Endothelial cell of umbilical vein (primary cell): ENCODE measurements at regions not wholly inside any gene's neighbourhood (a gene's known extent, or its start where the extent isn't known, plus 50 kb on each side); places are given as distances from the start of the nearest gene placed in this dataset.

Experiments used
- BruUV-seq: library from RNA; stranded (reverse); fragments of 400-500 nt; replicated peaks from 2 replicates; lab custom pipeline; 2021; lab: Mats Ljungman, UMichigan
- CTCF ChIA-PET: fragments of 300-600, 350-600 bp; sonication (Branson Sonifier 250); formaldehyde crosslinking; loops from one replicate; lab custom pipeline; 2021; ENCODE audit warnings: antibody characterized with exemption, inconsistent platforms; lab: Charles Lee
- POLR2A ChIA-PET: fragments of 300-600, 350-600 bp; sonication (Branson Sonifier 250); formaldehyde crosslinking; loops from one replicate; lab custom pipeline; 2021; ENCODE audit warnings: antibody characterized with exemption, inconsistent platforms; lab: Charles Lee
- DNase-seq: peaks from one replicate; pipeline ENCODE4 v3.0.0-alpha.2; 2011; ENCODE audit warnings: low read depth, low spot score
- FAIRE-seq: peaks from 2 replicates; lab custom pipeline; 2011; peaks lifted over from hg19 to GRCh38; lab: Jason Lieb, UNC
- H2AFZ ChIP-seq: 2 replicates; pipeline ENCODE4 v1.6.0; 2012; ENCODE audit warnings: low read depth, low read length, control low read depth, inconsistent platforms
- H3K27ac ChIP-seq: 2 replicates; pipeline ENCODE4 v1.5.1; 2011; ENCODE audit warnings: low read depth, mild to moderate bottlenecking, control low read depth, low read length, moderate library complexity; ENCODE audit not compliant: insufficient read depth
- H3K27me3 ChIP-seq, 2 experiments: 2 replicates each; pipeline versions ENCODE4 v1.6.0 to v1.6.1; 2011; ENCODE audit warnings: low read length in 2 of 2, mixed read lengths in 1 of 2; ENCODE audit not compliant: control insufficient read depth in 2 of 2, insufficient read depth in 2 of 2
- H3K36me3 ChIP-seq, 2 experiments: 2 replicates in 1 of 2; 3 replicates in 1 of 2; pipeline ENCODE4 v1.5.1; 2011; ENCODE audit warnings: low read length in 2 of 2, mild to moderate bottlenecking in 1 of 2, moderate library complexity in 1 of 2; ENCODE audit not compliant: control insufficient read depth in 2 of 2, insufficient read depth in 2 of 2; ENCODE audit errors: extremely low read depth in 1 of 2
- H3K4me1 ChIP-seq: 3 replicates; pipeline ENCODE4 v1.5.1; 2011; ENCODE audit warnings: mild to moderate bottlenecking, low read length; ENCODE audit not compliant: control insufficient read depth, insufficient read depth; ENCODE audit errors: extremely low read depth
- H3K4me2 ChIP-seq: 2 replicates; pipeline ENCODE4 v1.6.1; 2011; ENCODE audit warnings: low read length, control low read depth, mixed read lengths; ENCODE audit not compliant: insufficient read depth
- H3K4me3 ChIP-seq, 3 experiments: fragments of 200-600 bp in 1 of 3; sonication (generic), shearing (Covaris generic) in 1 of 3; replicated peaks in 1 of 3; 2 replicates each; pipeline ENCODE4 v1.5.1; 2011 to 2016; ENCODE audit warnings: control low read depth in 3 of 3, low read length in 3 of 3, mild to moderate bottlenecking in 2 of 3, inconsistent platforms in 1 of 3, low read depth in 1 of 3, moderate library complexity in 1 of 3; ENCODE audit not compliant: insufficient read depth in 1 of 3
- H3K79me2 ChIP-seq: 2 replicates; pipeline ENCODE4 v1.6.0; 2012; ENCODE audit warnings: low read length, inconsistent platforms; ENCODE audit not compliant: control insufficient read depth, insufficient read depth
- H3K9ac ChIP-seq: replicated peaks from 2 replicates; pipeline ENCODE3; 2011; ENCODE audit warnings: low read length, control low read depth; ENCODE audit not compliant: insufficient read depth; ENCODE audit errors: extremely low read depth
- H3K9me1 ChIP-seq: replicated peaks from 3 replicates; pipeline ENCODE4 v1.6.0; 2011; ENCODE audit warnings: mild to moderate bottlenecking, low read length; ENCODE audit not compliant: control insufficient read depth, insufficient read depth; ENCODE audit errors: extremely low read depth
- H3K9me3 ChIP-seq: replicated peaks from 2 replicates; pipeline ENCODE4 v1.5.1; 2012; ENCODE audit warnings: low read length, inconsistent platforms; ENCODE audit not compliant: control insufficient read depth, insufficient read depth
- H4K20me1 ChIP-seq: replicated peaks from 2 replicates; pipeline ENCODE3; 2011; ENCODE audit warnings: mild to moderate bottlenecking, low read length; ENCODE audit not compliant: control insufficient read depth, insufficient read depth; ENCODE audit errors: extremely low read depth
- CTCF ChIP-seq, 2 donors: IDR thresholded peaks; 1 replicate in 1 of 2; 2 replicates in 1 of 2; pipeline ENCODE4 v1.5.1; 2011; ENCODE audit warnings: low read length in 2 of 2, mild to moderate bottlenecking in 2 of 2, moderate library complexity in 2 of 2, control low read depth in 1 of 2, inconsistent platforms in 1 of 2, low read depth in 1 of 2; ENCODE audit not compliant: insufficient read depth in 1 of 2; ENCODE audit errors: extremely low read depth in 1 of 2
- EZH2 ChIP-seq: IDR thresholded peaks from 2 replicates; pipeline ENCODE4 v1.6.1; 2012; ENCODE audit warnings: borderline replicate concordance, low read depth, mild to moderate bottlenecking, moderate library complexity, low read length, inconsistent platforms; ENCODE audit not compliant: severe bottlenecking
- FOS ChIP-seq: IDR thresholded peaks from 2 replicates; pipeline ENCODE4 v1.6.1; 2011; ENCODE audit warnings: mild to moderate bottlenecking, low read length, moderate library complexity, borderline replicate concordance; ENCODE audit not compliant: insufficient read depth
- GATA2 ChIP-seq: IDR thresholded peaks from 2 replicates; pipeline ENCODE4 v1.7.0; 2011; ENCODE audit warnings: low read depth, mild to moderate bottlenecking, moderate library complexity, mixed read lengths, low read length; ENCODE audit not compliant: insufficient read length, insufficient read depth
- JUN ChIP-seq: IDR thresholded peaks from 2 replicates; pipeline ENCODE4 v1.6.1; 2011; ENCODE audit warnings: borderline replicate concordance, low read depth; ENCODE audit not compliant: insufficient read length, insufficient read depth
- MAX ChIP-seq: IDR thresholded peaks from 2 replicates; pipeline ENCODE4 v1.6.1; 2011; ENCODE audit not compliant: insufficient read depth, insufficient read length
- MYC ChIP-seq: IDR thresholded peaks from one replicate; pipeline ENCODE4 v1.6.1; 2011; ENCODE audit warnings: mild to moderate bottlenecking, low read depth, low read length
- POLR2A ChIP-seq: IDR thresholded peaks from 2 replicates; pipeline ENCODE4 v1.6.1; 2012; ENCODE audit warnings: low read depth, mild to moderate bottlenecking, control low read depth, low read length
- dilution Hi-C: fragments of 300-500 bp; cut with MboI; formaldehyde crosslinking; loops from one replicate; pipeline ENCODE4 v1.15.0; 2019; ENCODE audit warnings: low sequenced_read_pairs; ENCODE audit not compliant: extremely low pct_ligation_motif_present
- intact Hi-C: fragments of 100-400 bp; cut with micrococcal nuclease; formaldehyde crosslinking; loops from one replicate; pipeline ENCODE4 v1.10.0; 2022

GRCh38 chr14:94710731-94711130 lies 59.2 kb downstream of the GSC start:
- H3K4me3 ChIP-seq = no peak overlapping the region
- intact Hi-C loops = no loop called here
- CTCF ChIA-PET = no interaction called here
- H3K27ac ChIP-seq = no peak overlapping the region
- peaks cover 0 to 2% of the 10 kb centered on the region in 2 experiments for H3K27me3 ChIP-seq
- DNase-seq = no peak
- H3K36me3 ChIP-seq = no peaks in the 10 kb centered on the region
- H3K9me1 ChIP-seq = no peaks in the 10 kb centered on the region
- POLR2A ChIA-PET = no interaction called here
- TF ChIP-seq JUN = no peak
- no peak for TF ChIP-seq GATA2
- TF ChIP-seq CTCF (IDR thresholded peaks at IDR 0.05; ENCODE audit: extremely low read depth in 1 of 2, insufficient read depth in 1 of 2, low read depth in 1 of 2, low read length in 2 of 2) = no peak
- no peak for TF ChIP-seq FOS
- no peak for TF ChIP-seq EZH2
- TF ChIP-seq MAX = no peak
- no peak for TF ChIP-seq POLR2A
- TF ChIP-seq MYC = no peak
- no peaks in the 10 kb centered on the region for H3K9me3 ChIP-seq
- dilution Hi-C loops = no loop called here
- no peak overlapping the region for H3K4me2 ChIP-seq
- H3K4me1 ChIP-seq = no peaks in the 10 kb centered on the region
- H2AFZ ChIP-seq = no peak overlapping the region
- no peaks in the 10 kb centered on the region for H3K79me2 ChIP-seq
- no peak overlapping the region for H3K9ac ChIP-seq
- no peak for FAIRE-seq
- BruUV-seq = no TSS peak
- H4K20me1 ChIP-seq = no peaks in the 10 kb centered on the region
